GM18858 (cell line): ENCODE measurements at regions not wholly inside any gene's neighbourhood (a gene's known extent, or its start where the extent isn't known, plus 50 kb on each side); places are given as distances from the start of the nearest gene placed in this dataset.
"Not testable (repeated sequence)": the region's sequence is repeated elsewhere in the genome, so short reads cannot be mapped to it uniquely, and the experiment has no call there.

Experiments used
- ATAC-seq: cut with Tn5 transposase; IDR thresholded peaks from one replicate; pipeline ENCODE4 v1.9.1; 2021; ENCODE audit not compliant: unreplicated experiment

GRCh38 chr6:2611092-2611491 is 139.6 kb downstream of the MYLK4 start:
- no peak for ATAC-seq

- ATAC-seq, result no peak
Measured at GRCh38 chr6:2608503-2608902, 142.2 kb downstream of the MYLK4 start.

- ATAC-seq, result no peak
Measured at GRCh38 chr6:2600363-2600762, 150.4 kb downstream of the MYLK4 start.

GRCh38 chr6:2599817-2600216 is 150.9 kb downstream of the MYLK4 start:
- no peak for ATAC-seq

GRCh38 chr6:2598867-2599266 is 151.9 kb downstream of the MYLK4 start:
- ATAC-seq, result no peak

DNA sequence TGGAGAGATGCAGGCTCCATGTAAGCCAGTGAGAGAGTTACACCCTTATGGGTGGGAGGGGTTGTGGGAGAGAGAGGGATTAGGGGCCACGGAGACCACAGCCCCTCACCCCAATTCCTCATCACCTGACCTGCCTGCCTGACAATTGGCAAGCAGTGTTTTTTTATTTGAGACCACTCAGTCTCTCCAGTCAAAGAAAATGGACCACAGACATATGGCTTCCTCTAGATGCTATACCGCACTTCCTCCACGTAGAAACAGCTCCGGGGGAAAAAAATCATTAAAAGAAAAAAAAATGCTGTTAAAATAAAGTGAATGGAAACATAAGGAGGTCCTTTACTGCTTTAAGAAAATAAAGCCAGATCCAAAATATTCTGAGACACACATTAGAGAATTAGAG is 152.7 kb downstream of the MYLK4 start:
- ATAC-seq, result no peak

DNA sequence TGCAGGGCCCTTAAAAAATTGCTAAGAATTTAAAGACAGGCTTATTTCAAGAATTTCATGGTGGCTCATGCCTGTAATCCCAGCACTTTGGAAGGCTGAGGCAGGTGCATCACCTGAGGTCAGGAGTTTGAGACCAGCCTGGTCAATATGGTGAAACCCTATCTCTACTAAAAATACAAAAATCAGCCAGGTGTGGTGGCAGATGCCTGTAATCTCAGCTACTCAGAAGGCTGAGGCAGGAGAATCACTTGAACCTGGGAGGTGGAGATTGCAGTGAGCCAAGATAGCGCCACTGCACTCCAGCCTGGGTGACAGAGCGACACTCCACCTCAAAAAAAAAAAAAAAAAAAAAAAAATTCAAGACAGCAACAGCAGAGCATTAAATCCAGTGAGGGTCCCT is 153.3 kb downstream of the MYLK4 start:
- ATAC-seq, result not testable (repeated sequence)

DNA sequence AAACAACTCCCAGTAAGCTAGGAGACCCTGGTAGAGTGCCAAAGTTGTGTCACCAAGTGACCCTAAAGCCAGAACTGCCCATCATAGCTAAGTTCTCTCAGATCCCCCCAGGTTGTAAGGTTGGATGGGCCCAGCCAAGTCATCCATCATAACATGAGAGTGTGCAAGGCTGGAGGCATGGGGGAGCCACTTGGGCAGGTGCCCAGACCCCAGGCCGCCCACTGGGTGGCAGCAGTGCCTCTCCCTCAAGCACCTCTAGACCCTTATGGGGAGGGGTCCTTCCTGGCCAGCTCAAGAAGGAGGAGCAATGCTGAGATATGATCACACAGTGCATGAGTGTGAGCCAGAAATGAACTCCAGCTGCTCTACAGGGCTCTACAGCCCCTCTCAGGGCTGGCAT is 154.5 kb downstream of the MYLK4 start:
- ATAC-seq, result no peak

DNA sequence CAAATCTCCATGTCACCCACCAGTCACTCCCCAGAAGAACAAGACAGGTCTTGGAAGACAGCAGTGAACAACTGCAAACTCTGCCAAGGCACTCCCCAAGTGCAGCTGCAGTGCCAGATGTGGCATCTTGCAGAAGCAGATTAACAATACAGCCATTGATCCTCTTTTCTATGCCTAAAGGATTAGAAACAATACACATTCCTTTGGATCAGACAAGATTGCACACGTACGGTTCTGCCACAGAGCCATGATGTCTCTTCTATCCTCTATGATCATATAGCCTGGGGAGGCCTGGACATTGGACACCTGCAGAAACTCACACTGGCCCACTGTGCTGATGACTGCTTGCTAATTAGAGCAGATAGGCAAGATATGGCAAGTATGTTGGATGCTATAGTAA is 155.9 kb downstream of the MYLK4 start:
- ATAC-seq, result no peak

GRCh38 chr6:2593167-2593566 is 157.6 kb downstream of the MYLK4 start:
- ATAC-seq, result no peak

GRCh38 chr6:2589171-2589661 is 161.5 kb downstream of the MYLK4 start:
- ATAC-seq, result no peak

GRCh38 chr6:2583459-2583858 is 167.3 kb downstream of the MYLK4 start:
- no peak for ATAC-seq

DNA sequence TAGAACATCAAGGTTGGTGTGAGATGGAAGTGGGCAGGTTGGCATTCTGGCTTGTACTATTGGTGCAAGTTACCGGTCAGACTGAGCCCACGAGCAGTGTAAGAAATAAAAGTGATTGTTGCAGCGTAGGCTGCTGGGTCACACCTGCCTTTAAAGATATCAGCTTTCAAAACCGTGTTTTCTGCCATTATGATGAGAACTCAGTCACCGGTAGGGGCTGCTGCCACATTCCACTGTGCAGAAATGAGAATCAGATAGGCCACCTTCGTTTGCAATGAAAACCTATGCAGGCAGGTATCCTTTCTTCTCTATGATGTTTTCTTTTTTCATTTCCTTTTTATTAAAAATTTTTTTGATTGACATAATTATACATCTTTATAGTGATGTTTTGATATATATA is 168.5 kb downstream of the MYLK4 start:
- ATAC-seq, result no peak

DNA sequence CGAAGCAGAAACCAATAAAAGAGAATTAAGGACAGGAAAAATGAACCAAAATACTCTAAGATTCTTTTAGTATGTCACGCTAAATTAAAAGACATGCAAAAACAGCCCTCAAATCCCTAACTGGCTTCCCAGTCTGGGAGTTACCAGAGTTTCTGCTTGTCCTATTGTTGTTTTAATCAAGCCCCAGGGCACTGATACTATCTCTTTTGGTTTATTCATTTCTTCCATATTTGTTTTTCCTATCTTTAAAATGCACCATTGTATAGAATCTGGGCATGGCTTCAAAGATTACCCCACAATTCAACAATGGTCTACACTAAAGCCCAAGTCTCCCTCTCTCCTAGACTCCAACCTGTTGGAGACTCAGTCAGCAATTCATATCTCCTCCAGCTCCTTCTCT is 169.1 kb downstream of the MYLK4 start:
- ATAC-seq, result no peak

DNA sequence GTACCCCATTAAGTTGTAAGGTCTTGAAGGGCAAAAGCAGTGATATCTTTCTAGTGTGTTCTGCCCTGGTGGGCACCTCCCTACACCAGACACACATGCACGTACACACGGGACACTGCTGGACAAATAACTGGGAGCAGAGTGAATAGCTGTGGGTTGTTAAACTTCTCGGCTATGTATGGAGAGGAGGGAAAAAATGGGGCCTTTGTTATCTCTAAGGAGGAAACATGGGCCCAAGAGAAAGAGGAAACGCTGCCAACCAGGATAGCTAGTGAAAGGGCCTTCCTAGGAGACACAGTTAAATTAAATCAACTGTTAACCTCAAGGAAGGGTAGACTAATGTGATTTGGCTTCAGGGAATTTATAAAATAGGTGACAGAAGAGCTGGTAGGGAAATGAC is 169.7 kb downstream of the MYLK4 start:
- ATAC-seq, result no peak

DNA sequence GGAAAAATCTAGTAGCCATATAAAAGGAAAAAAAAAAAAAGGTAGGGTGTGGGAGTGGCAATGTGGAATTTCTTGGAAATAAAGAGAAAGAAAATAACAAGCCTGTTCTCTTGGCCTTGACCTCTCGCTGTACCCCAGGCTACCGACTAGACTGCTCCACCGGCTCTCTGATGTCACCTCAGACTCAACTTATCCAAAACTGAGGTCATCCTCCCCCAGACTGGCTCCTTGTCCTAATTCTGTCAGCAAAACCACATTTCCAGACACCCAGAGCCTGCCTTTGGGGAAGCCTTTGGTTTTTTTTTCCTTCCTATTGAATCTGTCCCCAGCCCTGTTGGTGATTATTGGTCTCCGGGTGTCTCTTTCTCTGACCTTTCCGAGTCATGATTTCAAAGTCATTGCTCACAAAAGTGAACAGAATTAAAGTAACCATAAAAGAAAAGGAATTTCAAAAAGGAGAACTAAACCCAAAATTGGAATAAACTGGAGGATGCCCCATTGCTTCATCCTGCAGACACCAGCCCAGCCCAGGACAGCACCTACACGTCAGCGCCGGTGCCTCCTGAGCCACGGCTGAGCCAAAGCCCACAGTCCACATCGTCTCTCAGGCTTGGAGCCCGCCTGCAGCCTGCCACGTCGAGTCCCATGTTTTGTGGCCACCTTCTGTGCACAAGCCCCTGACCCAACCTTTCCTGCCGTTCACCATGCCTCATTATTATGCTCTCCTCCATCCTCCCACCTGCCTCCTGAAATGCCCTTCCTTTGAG is 170.7 kb downstream of the MYLK4 start:
- no peak for ATAC-seq

- ATAC-seq, result no peak
Measured at GRCh38 chr6:2579241-2579761, 171.4 kb downstream of the MYLK4 start.

DNA sequence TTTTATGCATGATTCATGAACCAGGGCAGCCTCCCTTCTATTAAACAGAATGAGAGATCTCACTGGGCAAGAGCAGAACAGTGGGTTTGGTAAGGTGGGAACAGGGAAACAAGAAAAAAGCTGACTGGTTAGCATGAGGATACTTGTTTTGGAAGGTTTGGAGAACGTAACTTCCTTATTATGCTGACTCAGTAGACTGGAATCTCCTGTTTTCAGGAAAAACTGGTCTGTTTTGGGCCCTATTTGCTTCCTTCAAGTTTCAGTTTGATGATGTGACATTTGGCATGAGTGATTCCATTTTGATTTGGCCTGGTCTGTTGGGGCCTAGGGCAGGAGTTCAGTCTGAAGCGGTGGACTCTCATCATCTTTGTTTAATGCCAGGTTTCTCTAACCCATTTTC is 172.0 kb downstream of the MYLK4 start:
- no peak for ATAC-seq

DNA sequence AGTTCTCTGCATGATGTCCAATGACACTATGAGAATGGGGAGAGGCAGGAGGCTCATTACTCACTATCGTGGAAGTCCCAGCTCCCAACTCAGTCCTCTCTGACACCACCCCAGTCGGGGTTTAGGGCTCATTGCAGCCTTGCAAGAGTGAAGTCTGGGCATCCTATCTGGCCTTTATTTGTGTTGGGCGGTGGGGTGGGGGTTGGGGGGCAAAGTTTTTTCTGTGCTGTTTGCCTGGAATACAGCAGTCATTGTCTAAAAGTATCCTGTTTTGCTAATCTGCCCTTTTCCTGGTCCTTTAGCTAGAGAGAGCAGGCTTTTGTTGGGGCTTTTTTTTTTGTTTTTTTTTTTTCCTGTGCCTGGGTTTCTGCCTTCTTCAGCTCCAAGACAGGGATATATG is 174.2 kb downstream of the MYLK4 start:
- no peak for ATAC-seq

GRCh38 chr6:2575236-2575635 is 175.5 kb downstream of the MYLK4 start:
- no peak for ATAC-seq

GRCh38 chr6:2569420-2569819 is 181.3 kb downstream of the MYLK4 start:
- not testable (repeated sequence) for ATAC-seq

DNA sequence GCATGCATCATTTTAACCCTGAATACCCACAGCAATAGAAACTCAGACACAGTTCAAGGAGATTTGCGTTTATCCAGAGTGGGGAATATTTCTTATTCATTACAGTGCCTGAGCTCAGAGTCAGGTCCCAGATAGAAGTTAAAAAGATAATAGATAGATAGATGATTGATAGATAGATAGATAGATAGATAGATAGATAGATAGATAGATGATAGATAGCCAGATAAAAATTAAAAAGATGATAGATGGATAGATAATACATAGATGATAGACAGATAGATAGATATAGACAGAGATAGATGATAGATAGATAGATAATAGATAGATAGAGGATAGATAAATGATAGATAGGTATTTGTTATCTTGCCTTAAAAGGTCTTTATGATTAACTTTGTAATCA is 184.7 kb downstream of the MYLK4 start:
- ATAC-seq, result no peak

DNA sequence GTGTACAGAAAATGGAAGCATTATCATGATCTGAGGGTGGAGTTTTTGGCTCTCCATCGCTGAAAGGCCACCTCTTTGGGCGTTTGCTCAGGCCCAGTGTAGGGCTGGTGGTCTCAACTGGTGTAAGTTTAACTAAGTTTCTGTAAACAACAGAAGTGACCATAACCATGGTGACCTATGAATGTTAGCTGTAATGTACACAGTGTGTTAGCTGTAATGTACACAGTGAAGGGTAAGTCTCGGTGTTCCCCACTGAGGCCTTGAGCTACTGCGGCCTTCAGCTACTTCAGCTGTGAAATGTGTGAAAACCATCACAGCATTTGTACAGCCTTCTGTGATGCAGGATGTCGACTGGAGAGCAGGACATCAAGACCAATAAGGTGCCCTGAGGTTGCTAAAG is 185.2 kb downstream of the MYLK4 start:
- ATAC-seq, result no peak
